Loucy (cell line): ENCODE measurements at regions not wholly inside any gene's neighbourhood (a gene's known extent, or its start where the extent isn't known, plus 50 kb on each side); places are given as distances from the start of the nearest gene placed in this dataset.

ENCODE experiments used
- CTCF ChIP-seq: fragments of 200-600 bp; sonication (generic); conservative IDR thresholded peaks from 2 replicates; pipeline ENCODE4 v1.5.1; 2014; ENCODE audit warnings: mild to moderate bottlenecking, antibody characterized with exemption, low read length
- EZH2phosphoT487 ChIP-seq: fragments of 200-600 bp; IDR thresholded peaks from 2 replicates; pipeline ENCODE4 v1.6.1; 2018; ENCODE audit warnings: antibody characterized with exemption, mild to moderate bottlenecking, moderate library complexity, borderline replicate concordance

GRCh38 chr14:38485026-38485425 is 229.1 kb upstream of the CLEC14A start:
- TF ChIP-seq CTCF (no peak), EZH2phosphoT487 (no peak)
